SK-N-SH (cell line): ENCODE measurements at regions not wholly inside any gene's neighbourhood (a gene's known extent, or its start where the extent isn't known, plus 50 kb on each side); places are given as distances from the start of the nearest gene placed in this dataset.

Source experiments
- CHD2 ChIP-seq: fragments of 150-350 bp; IDR thresholded peaks from 2 replicates; pipeline ENCODE4 v1.6.1; 2018; ENCODE audit warnings: low read length; ENCODE audit not compliant: partially characterized antibody
- FOXM1 ChIP-seq: IDR thresholded peaks from 2 replicates; pipeline ENCODE4 v1.4.0; 2012; ENCODE audit warnings: low read depth, mild to moderate bottlenecking
- JUND ChIP-seq: IDR thresholded peaks from 2 replicates; pipeline ENCODE4 v1.4.0; 2012
- MXI1 ChIP-seq: IDR thresholded peaks from 2 replicates; pipeline ENCODE4 v1.6.1; 2012; ENCODE audit warnings: mild to moderate bottlenecking, low read depth, low read length, improper control_type of control experiment
- NFIC ChIP-seq: IDR thresholded peaks from 2 replicates; pipeline ENCODE4 v1.4.0; 2012; ENCODE audit warnings: borderline replicate concordance
- POLR2AphosphoS5 ChIP-seq: IDR thresholded peaks from 2 replicates; pipeline ENCODE4 v1.6.1; 2012; ENCODE audit warnings: low read depth, low read length
- RAD21 ChIP-seq: IDR thresholded peaks from 2 replicates; pipeline ENCODE4 v1.6.1; 2012; ENCODE audit warnings: mild to moderate bottlenecking, low read length
- SIN3A ChIP-seq: IDR thresholded peaks from 2 replicates; pipeline ENCODE4 v1.6.1; 2012; ENCODE audit warnings: low read depth, mild to moderate bottlenecking, low read length, moderate library complexity, borderline replicate concordance
- TAF1 ChIP-seq: IDR thresholded peaks from 2 replicates; pipeline ENCODE4 v1.6.1; 2012; ENCODE audit warnings: low read depth, mild to moderate bottlenecking, low read length, moderate library complexity, borderline replicate concordance
- YY1 ChIP-seq: IDR thresholded peaks from 2 replicates; pipeline ENCODE4 v1.4.0; 2012; ENCODE audit warnings: low read depth, mild to moderate bottlenecking
- TF ChIP-seq, protein P1 (sequence below): fragments of 200-600 bp; sonication (generic); IDR thresholded peaks from 2 replicates; pipeline ENCODE4 v1.6.1; 2017; ENCODE audit warnings: antibody characterized with exemption, mild to moderate bottlenecking, moderate library complexity
- TF ChIP-seq, protein P2 (sequence below): IDR thresholded peaks from 2 replicates; pipeline ENCODE4 v1.4.0; 2012; ENCODE audit warnings: low read depth, borderline replicate concordance

DNA sequence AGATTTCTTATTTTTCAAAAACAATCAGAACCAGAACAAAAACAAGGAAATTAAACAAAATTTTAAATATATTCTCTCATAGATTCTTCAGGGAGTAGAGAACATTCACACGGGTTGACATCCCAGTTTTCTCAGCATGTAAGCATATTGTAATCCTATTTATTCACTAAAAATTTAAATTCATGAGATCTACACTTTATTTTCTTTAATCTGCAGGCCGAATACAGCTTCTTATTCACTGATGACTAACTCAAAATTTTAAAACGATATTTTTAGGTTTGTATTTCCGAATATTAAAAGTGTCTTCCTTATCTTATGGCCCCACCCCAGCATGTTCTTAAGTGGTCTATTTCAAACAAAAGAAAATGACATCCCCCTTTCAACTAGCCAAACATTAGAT is 262.4 kb downstream of the MEIS1 start:
- TF ChIP-seq, protein P1, sequence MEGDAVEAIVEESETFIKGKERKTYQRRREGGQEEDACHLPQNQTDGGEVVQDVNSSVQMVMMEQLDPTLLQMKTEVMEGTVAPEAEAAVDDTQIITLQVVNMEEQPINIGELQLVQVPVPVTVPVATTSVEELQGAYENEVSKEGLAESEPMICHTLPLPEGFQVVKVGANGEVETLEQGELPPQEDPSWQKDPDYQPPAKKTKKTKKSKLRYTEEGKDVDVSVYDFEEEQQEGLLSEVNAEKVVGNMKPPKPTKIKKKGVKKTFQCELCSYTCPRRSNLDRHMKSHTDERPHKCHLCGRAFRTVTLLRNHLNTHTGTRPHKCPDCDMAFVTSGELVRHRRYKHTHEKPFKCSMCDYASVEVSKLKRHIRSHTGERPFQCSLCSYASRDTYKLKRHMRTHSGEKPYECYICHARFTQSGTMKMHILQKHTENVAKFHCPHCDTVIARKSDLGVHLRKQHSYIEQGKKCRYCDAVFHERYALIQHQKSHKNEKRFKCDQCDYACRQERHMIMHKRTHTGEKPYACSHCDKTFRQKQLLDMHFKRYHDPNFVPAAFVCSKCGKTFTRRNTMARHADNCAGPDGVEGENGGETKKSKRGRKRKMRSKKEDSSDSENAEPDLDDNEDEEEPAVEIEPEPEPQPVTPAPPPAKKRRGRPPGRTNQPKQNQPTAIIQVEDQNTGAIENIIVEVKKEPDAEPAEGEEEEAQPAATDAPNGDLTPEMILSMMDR = no peak
- TF ChIP-seq MXI1 = no peak
- no peak for TF ChIP-seq POLR2AphosphoS5
- TF ChIP-seq NFIC = no peak
- TF ChIP-seq SIN3A = no peak
- TF ChIP-seq FOXM1 = no peak
- TF ChIP-seq CHD2 = no peak
- TF ChIP-seq, protein P2, sequence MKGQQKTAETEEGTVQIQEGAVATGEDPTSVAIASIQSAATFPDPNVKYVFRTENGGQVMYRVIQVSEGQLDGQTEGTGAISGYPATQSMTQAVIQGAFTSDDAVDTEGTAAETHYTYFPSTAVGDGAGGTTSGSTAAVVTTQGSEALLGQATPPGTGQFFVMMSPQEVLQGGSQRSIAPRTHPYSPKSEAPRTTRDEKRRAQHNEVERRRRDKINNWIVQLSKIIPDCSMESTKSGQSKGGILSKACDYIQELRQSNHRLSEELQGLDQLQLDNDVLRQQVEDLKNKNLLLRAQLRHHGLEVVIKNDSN = no peak
- TF ChIP-seq TAF1 = no peak
- no peak for TF ChIP-seq JUND
- TF ChIP-seq YY1 = no peak
- no peak for TF ChIP-seq RAD21
